Panc1 (cell line): ENCODE measurements at regions not wholly inside any gene's neighbourhood (a gene's known extent, or its start where the extent isn't known, plus 50 kb on each side); places are given as distances from the start of the nearest gene placed in this dataset.

ENCODE experiments used
- POLR2AphosphoS5 ChIP-seq: IDR thresholded peaks from 2 replicates; pipeline ENCODE4 v1.6.1; 2012; ENCODE audit warnings: mild to moderate bottlenecking, low read depth, low read length, moderate library complexity
- SIN3A ChIP-seq: IDR thresholded peaks from 2 replicates; pipeline ENCODE4 v1.6.1; 2012; ENCODE audit warnings: low read depth, mild to moderate bottlenecking, low read length, moderate library complexity, borderline replicate concordance; ENCODE audit not compliant: insufficient read depth
- TF ChIP-seq, protein P1 (sequence below): fragments of 450-650 bp; IDR thresholded peaks from 2 replicates; pipeline ENCODE4 v1.5.1; 2017; ENCODE audit warnings: mild to moderate bottlenecking
- TF ChIP-seq, protein P2 (sequence below), 2 experiments: IDR thresholded peaks; 2 replicates each; pipeline ENCODE4 v1.6.1; 2011 to 2012; ENCODE audit warnings: low read depth in 2 of 2, control low read depth in 1 of 2, low read length in 1 of 2, mild to moderate bottlenecking in 1 of 2, moderate library complexity in 1 of 2; ENCODE audit not compliant: insufficient read depth in 1 of 2

GRCh38 chr12:60489071-60489470 is 893.2 kb downstream of the SLC16A7 start:
- TF ChIP-seq, protein P1, sequence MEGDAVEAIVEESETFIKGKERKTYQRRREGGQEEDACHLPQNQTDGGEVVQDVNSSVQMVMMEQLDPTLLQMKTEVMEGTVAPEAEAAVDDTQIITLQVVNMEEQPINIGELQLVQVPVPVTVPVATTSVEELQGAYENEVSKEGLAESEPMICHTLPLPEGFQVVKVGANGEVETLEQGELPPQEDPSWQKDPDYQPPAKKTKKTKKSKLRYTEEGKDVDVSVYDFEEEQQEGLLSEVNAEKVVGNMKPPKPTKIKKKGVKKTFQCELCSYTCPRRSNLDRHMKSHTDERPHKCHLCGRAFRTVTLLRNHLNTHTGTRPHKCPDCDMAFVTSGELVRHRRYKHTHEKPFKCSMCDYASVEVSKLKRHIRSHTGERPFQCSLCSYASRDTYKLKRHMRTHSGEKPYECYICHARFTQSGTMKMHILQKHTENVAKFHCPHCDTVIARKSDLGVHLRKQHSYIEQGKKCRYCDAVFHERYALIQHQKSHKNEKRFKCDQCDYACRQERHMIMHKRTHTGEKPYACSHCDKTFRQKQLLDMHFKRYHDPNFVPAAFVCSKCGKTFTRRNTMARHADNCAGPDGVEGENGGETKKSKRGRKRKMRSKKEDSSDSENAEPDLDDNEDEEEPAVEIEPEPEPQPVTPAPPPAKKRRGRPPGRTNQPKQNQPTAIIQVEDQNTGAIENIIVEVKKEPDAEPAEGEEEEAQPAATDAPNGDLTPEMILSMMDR = no peak
- TF ChIP-seq, protein P2, sequence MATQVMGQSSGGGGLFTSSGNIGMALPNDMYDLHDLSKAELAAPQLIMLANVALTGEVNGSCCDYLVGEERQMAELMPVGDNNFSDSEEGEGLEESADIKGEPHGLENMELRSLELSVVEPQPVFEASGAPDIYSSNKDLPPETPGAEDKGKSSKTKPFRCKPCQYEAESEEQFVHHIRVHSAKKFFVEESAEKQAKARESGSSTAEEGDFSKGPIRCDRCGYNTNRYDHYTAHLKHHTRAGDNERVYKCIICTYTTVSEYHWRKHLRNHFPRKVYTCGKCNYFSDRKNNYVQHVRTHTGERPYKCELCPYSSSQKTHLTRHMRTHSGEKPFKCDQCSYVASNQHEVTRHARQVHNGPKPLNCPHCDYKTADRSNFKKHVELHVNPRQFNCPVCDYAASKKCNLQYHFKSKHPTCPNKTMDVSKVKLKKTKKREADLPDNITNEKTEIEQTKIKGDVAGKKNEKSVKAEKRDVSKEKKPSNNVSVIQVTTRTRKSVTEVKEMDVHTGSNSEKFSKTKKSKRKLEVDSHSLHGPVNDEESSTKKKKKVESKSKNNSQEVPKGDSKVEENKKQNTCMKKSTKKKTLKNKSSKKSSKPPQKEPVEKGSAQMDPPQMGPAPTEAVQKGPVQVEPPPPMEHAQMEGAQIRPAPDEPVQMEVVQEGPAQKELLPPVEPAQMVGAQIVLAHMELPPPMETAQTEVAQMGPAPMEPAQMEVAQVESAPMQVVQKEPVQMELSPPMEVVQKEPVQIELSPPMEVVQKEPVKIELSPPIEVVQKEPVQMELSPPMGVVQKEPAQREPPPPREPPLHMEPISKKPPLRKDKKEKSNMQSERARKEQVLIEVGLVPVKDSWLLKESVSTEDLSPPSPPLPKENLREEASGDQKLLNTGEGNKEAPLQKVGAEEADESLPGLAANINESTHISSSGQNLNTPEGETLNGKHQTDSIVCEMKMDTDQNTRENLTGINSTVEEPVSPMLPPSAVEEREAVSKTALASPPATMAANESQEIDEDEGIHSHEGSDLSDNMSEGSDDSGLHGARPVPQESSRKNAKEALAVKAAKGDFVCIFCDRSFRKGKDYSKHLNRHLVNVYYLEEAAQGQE (IDR thresholded peaks at IDR 0.05; ENCODE audit: insufficient read depth in 1 of 2, low read depth in 2 of 2, low read length in 1 of 2) = no peak
- TF ChIP-seq POLR2AphosphoS5 (no peak), SIN3A (no peak)
